Esophagus muscularis mucosa (tissue), 4 donors: ENCODE measurements at regions not wholly inside any gene's neighbourhood (a gene's known extent, or its start where the extent isn't known, plus 50 kb on each side); places are given as distances from the start of the nearest gene placed in this dataset.

Source experiments
- DNase-seq: peaks from one replicate; pipeline ENCODE4 v3.0.0-alpha.2; 2017; ENCODE audit errors: extremely low spot score
- H3K27ac ChIP-seq, 4 donors: fragments of 200-600 bp; sonication (generic); replicated peaks in 1 of 4; 1 replicate in 3 of 4; 2 replicates in 1 of 4; pipeline ENCODE4 v1.5.1; 2016 to 2019; ENCODE audit warnings: mild to moderate bottlenecking in 1 of 4
- H3K27me3 ChIP-seq, 4 donors: fragments of 200-600 bp; sonication (generic); one replicate each; pipeline versions ENCODE4 v1.5.1 to v1.6.0; 2016 to 2019
- H3K36me3 ChIP-seq, 4 donors: fragments of 200-600 bp; sonication (generic); one replicate each; pipeline ENCODE4 v1.5.1; 2016 to 2019
- H3K4me1 ChIP-seq, 4 donors: fragments of 200-600 bp; sonication (generic); one replicate each; pipeline ENCODE4 v1.5.1; 2016 to 2019
- H3K4me3 ChIP-seq, 4 donors: fragments of 200-600 bp; sonication (generic); 1 replicate in 2 of 4; 2 replicates in 2 of 4; pipeline ENCODE4 v1.5.1; 2016 to 2019; ENCODE audit warnings: mild to moderate bottlenecking in 4 of 4, moderate library complexity in 1 of 4
- H3K9me3 ChIP-seq, 4 donors: fragments of 200-600 bp; sonication (generic); 1 replicate in 3 of 4; 2 replicates in 1 of 4; pipeline ENCODE4 v1.5.1; 2016 to 2019
- CTCF ChIP-seq, 3 experiments: fragments of 200-600 bp in 2 of 3; fragments of 450-650 bp in 1 of 3; sonication (generic) in 2 of 3; IDR thresholded peaks; one replicate each; pipeline ENCODE4 v1.5.1; 2017 to 2019; ENCODE audit warnings: antibody characterized with exemption in 3 of 3, mild to moderate bottlenecking in 2 of 3, moderate library complexity in 1 of 3
- EP300 ChIP-seq: sonication (generic); formaldehyde crosslinking; IDR thresholded peaks from one replicate; pipeline ENCODE4 v1.6.1; 2017; ENCODE audit warnings: antibody characterized with exemption
- POLR2A ChIP-seq: fragments of 450-650 bp; IDR thresholded peaks from one replicate; pipeline ENCODE4 v1.6.1; 2017; ENCODE audit warnings: antibody characterized with exemption, moderate library complexity, mild to moderate bottlenecking, low read depth
- POLR2AphosphoS5 ChIP-seq, 2 donors: sonication (generic); formaldehyde crosslinking; IDR thresholded peaks; one replicate each; pipeline ENCODE4 v1.6.1; 2017; ENCODE audit warnings: antibody characterized with exemption in 2 of 2
- WGBS: methylation state at CpG from one replicate; pipeline ENCODE4 v1.1.5; 2018; 5-methylcytosine and 5-hydroxymethylcytosine counted together
- intact Hi-C: fragments of 100-400 bp; cut with DNase I; formaldehyde crosslinking; loops from one replicate; pipeline ENCODE4 v1.15.1; 2023

GRCh38 chr7:41792120-41792519 lies 89.2 kb upstream of the INHBA start:
- H3K9me3 ChIP-seq, result no peaks in the 10 kb centered on the region
- TF ChIP-seq CTCF (IDR thresholded peaks at IDR 0.05) (no peak), POLR2A (no peak), EP300 (no peak), POLR2AphosphoS5 (IDR thresholded peaks at IDR 0.05) (no peak)
- 94% methylated on average over 4 of the region's 5 CpGs for WGBS
- no peaks in the 10 kb centered on the region for H3K36me3 ChIP-seq
- no peak for DNase-seq
- no peaks in the 10 kb centered on the region for H3K27me3 ChIP-seq
- H3K27ac ChIP-seq, result no peak overlapping the region
- H3K4me3 ChIP-seq, result no peak overlapping the region
- intact Hi-C loops, result no loop called here
- peaks cover 0 to 6% (median 0%) of the 10 kb centered on the region in 4 donors for H3K4me1 ChIP-seq

DNA sequence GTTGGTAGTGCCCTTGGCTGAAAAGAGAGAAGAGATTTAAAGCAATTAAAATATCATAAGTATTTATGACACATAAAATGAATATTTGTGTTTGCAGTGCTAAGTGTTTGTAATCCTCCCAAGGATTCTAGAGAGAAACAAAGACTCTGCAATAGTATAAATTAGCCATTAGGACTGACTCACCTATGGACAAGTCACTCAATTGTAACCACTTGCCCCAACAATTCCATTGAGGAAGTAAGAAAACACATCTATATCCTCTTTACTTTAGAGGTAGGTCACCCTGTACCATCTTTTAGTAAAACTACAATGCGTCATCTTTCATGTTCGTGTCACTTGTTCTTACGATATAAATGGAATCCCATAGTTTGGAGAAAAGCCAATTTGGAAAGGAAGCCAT lies 85.7 kb upstream of the INHBA start:
- H3K4me3 ChIP-seq, result no peak overlapping the region
- TF ChIP-seq CTCF (IDR thresholded peaks at IDR 0.05), result no peak
- no peak overlapping the region for H3K27ac ChIP-seq
- intact Hi-C loops, result no loop called here
- no peaks in the 10 kb centered on the region for H3K27me3 ChIP-seq
- no peaks in the 10 kb centered on the region for H3K36me3 ChIP-seq
- WGBS, result 74% methylated on average over 3 of the region's 3 CpGs
- no peak for DNase-seq
- peaks cover 0 to 6% (median 0%) of the 10 kb centered on the region in 4 donors for H3K4me1 ChIP-seq
- H3K9me3 ChIP-seq, result no peaks in the 10 kb centered on the region

- intact Hi-C loops, result no loop called here
- TF ChIP-seq POLR2AphosphoS5 (IDR thresholded peaks at IDR 0.05) (no peak), EP300 (no peak), POLR2A (no peak), CTCF (IDR thresholded peaks at IDR 0.05) (no peak)
- WGBS, result 56% methylated on average over 2 of the region's 2 CpGs
- DNase-seq, result no peak
- Histone ChIP-seq H3K36me3 (no peaks in the 10 kb centered on the region), H3K9me3 (no peaks in the 10 kb centered on the region), H3K27me3 (no peaks in the 10 kb centered on the region), H3K4me3 (no peak overlapping the region), H3K4me1 (peaks cover 0 to 6% (median 3%) of the 10 kb centered on the region in 4 donors), H3K27ac (no peak overlapping the region)
Observed at GRCh38 chr7:41787651-41788350, 84.9 kb upstream of the INHBA start.

DNA sequence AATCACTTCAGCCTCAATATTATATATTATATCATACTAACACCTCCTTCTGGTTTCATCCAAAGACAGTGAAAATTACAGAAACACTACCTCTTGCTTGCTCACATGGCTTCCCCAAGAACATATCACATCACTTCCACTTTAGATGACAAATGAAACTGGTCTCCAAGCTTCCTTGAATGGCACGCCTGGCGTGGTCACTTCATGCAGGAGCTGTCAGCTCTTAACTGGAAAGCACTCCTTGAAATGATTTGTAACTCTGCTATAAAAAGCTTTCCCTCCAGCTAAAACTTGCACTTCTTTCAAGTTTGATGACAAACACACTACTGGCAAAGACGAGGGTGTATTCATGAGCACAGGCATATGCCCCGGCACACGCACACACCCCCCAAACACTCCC lies 84.1 kb upstream of the INHBA start:
- H3K36me3 ChIP-seq, result no peaks in the 10 kb centered on the region
- TF ChIP-seq CTCF (IDR thresholded peaks at IDR 0.05) (no peak), POLR2A (no peak), POLR2AphosphoS5 (IDR thresholded peaks at IDR 0.05) (no peak)
- no peak overlapping the region for H3K4me3 ChIP-seq
- intact Hi-C loops, result no loop called here
- no peak for DNase-seq
- peaks cover 0 to 7% (median 3%) of the 10 kb centered on the region in 4 donors for H3K4me1 ChIP-seq
- WGBS, result 80% methylated on average over 5 of the region's 5 CpGs
- no peak overlapping the region for H3K27ac ChIP-seq
- H3K27me3 ChIP-seq, result no peaks in the 10 kb centered on the region
- H3K9me3 ChIP-seq, result no peaks in the 10 kb centered on the region

DNA sequence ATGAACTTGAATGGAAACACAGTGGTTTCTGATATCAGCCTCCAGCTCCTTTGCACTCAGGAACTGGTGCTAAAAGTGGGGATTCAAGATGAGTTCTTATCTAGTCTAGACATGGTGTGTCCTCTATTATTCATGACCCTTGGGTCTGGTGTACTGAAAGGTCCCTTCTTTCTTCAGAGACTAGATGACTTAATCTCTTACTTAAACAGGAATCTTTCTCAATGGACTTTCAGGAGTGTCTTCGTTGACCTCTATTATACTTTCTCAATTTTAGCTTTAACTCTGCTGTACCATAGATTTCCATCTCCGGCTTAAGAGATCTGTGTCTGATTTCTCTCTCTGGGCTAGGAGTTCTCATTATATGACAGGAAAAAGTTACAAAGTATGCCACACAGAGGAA lies 83.5 kb upstream of the INHBA start:
- no peaks in the 10 kb centered on the region for H3K9me3 ChIP-seq
- 88% methylated on average over 2 of the region's 2 CpGs for WGBS

More for the DNA sequence above, 83.5 kb upstream of the INHBA start:
- Histone ChIP-seq H3K27me3 (no peaks in the 10 kb centered on the region), H3K4me3 (no peak overlapping the region), H3K27ac (no peak overlapping the region), H3K4me1 (peaks cover 0 to 7% (median 3%) of the 10 kb centered on the region in 4 donors), H3K36me3 (no peaks in the 10 kb centered on the region)
- no peak for TF ChIP-seq CTCF (IDR thresholded peaks at IDR 0.05)
- TF ChIP-seq POLR2AphosphoS5 (IDR thresholded peaks at IDR 0.05), result no peak
- no peak for DNase-seq
- intact Hi-C loops, result no loop called here
